Parathyroid adenoma (tissue), 2 donors: ENCODE measurements at regions not wholly inside any gene's neighbourhood (a gene's known extent, or its start where the extent isn't known, plus 50 kb on each side); places are given as distances from the start of the nearest gene placed in this dataset.

Source experiments
- H2AFZ ChIP-seq: fragments of 300-600 bp; sonication (generic); one replicate; pipeline ENCODE4 v1.7.0; 2017; ENCODE audit warnings: antibody characterized with exemption, mild to moderate bottlenecking
- H3K27ac ChIP-seq: fragments of 300-600 bp; sonication (generic); one replicate; pipeline ENCODE4 v1.7.0; 2017
- H3K27me3 ChIP-seq: fragments of 300-600 bp; sonication (generic); one replicate; pipeline ENCODE4 v1.7.0; 2017; ENCODE audit warnings: low read length; ENCODE audit not compliant: control insufficient read depth, insufficient read depth
- H3K36me3 ChIP-seq: fragments of 300-600 bp; sonication (generic); one replicate; pipeline ENCODE4 v1.7.0; 2017; ENCODE audit warnings: low read length; ENCODE audit not compliant: control insufficient read depth, insufficient read depth
- H3K4me1 ChIP-seq: fragments of 300-600 bp; sonication (generic); one replicate; pipeline ENCODE4 v1.7.0; 2017; ENCODE audit warnings: control low read depth
- H3K4me2 ChIP-seq: fragments of 300-600 bp; sonication (generic); one replicate; pipeline ENCODE4 v1.7.0; 2017; ENCODE audit warnings: low read length
- H3K4me3 ChIP-seq: fragments of 300-600 bp; sonication (generic); one replicate; pipeline ENCODE4 v1.7.0; 2017; ENCODE audit warnings: low read depth, low read length
- H3K79me2 ChIP-seq: fragments of 300-600 bp; sonication (generic); one replicate; pipeline ENCODE4 v1.7.0; 2017; ENCODE audit warnings: control low read depth
- H3K9ac ChIP-seq: fragments of 300-600 bp; sonication (generic); one replicate; pipeline ENCODE4 v1.7.0; 2017; ENCODE audit warnings: mild to moderate bottlenecking
- H3K9me3 ChIP-seq: fragments of 300-600 bp; sonication (generic); one replicate; pipeline ENCODE4 v1.7.0; 2017; ENCODE audit warnings: low read length; ENCODE audit not compliant: control insufficient read depth
- CTCF ChIP-seq: fragments of 300-600 bp; sonication (generic); IDR thresholded peaks from one replicate; pipeline ENCODE4 v1.7.0; 2017; ENCODE audit warnings: antibody characterized with exemption, mild to moderate bottlenecking
- donor health status: primary hyperparathyroidism.

- H2AFZ ChIP-seq: no peak overlapping the region
- no peak for TF ChIP-seq CTCF
- H3K27me3 ChIP-seq: no peaks in the 10 kb centered on the region
- no peak overlapping the region for H3K27ac ChIP-seq
- H3K9me3 ChIP-seq: no peaks in the 10 kb centered on the region
- no peak overlapping the region for H3K4me3 ChIP-seq
- no peaks in the 10 kb centered on the region for H3K36me3 ChIP-seq
- H3K4me1 ChIP-seq: peaks cover 3% of the 10 kb centered on the region
- H3K79me2 ChIP-seq: no peaks in the 10 kb centered on the region
- H3K4me2 ChIP-seq: no peak overlapping the region
- no peak overlapping the region for H3K9ac ChIP-seq
Observed at GRCh38 chr5:79878721-79879336, 112.2 kb downstream of the MTX3 start.

- TF ChIP-seq CTCF: no peak
- Histone ChIP-seq H3K9me3 (no peaks in the 10 kb centered on the region), H3K79me2 (no peaks in the 10 kb centered on the region), H3K4me2 (no peak overlapping the region), H3K4me1 (peaks cover 3% of the 10 kb centered on the region), H3K4me3 (no peak overlapping the region), H3K36me3 (no peaks in the 10 kb centered on the region), H3K9ac (no peak overlapping the region), H3K27me3 (no peaks in the 10 kb centered on the region), H3K27ac (no peak overlapping the region), H2AFZ (no peak overlapping the region)
Observed at GRCh38 chr5:79878136-79878679, 112.9 kb downstream of the MTX3 start.

GRCh38 chr5:79876456-79876855 lies 114.6 kb downstream of the MTX3 start:
- no peaks in the 10 kb centered on the region for H3K9me3 ChIP-seq
- no peak overlapping the region for H3K4me3 ChIP-seq
- H3K36me3 ChIP-seq: no peaks in the 10 kb centered on the region
- no peak for TF ChIP-seq CTCF
- no peak overlapping the region for H3K9ac ChIP-seq
- H3K4me1 ChIP-seq: peaks cover 3% of the 10 kb centered on the region
- H3K27me3 ChIP-seq: no peaks in the 10 kb centered on the region
- H2AFZ ChIP-seq: peak overlapping the region; percentile 38
- no peak overlapping the region for H3K4me2 ChIP-seq
- no peaks in the 10 kb centered on the region for H3K79me2 ChIP-seq
- no peak overlapping the region for H3K27ac ChIP-seq

- no peak overlapping the region for H3K4me2 ChIP-seq
- no peak overlapping the region for H3K27ac ChIP-seq
- no peaks in the 10 kb centered on the region for H3K27me3 ChIP-seq
- peaks cover 3% of the 10 kb centered on the region for H3K4me1 ChIP-seq
- H3K9ac ChIP-seq: no peak overlapping the region
- TF ChIP-seq CTCF: no peak
- H2AFZ ChIP-seq: no peak overlapping the region
- no peaks in the 10 kb centered on the region for H3K36me3 ChIP-seq
- H3K9me3 ChIP-seq: no peaks in the 10 kb centered on the region
- no peaks in the 10 kb centered on the region for H3K79me2 ChIP-seq
- H3K4me3 ChIP-seq: no peak overlapping the region
Observed at GRCh38 chr5:79875230-79875629, 115.8 kb downstream of the MTX3 start.

GRCh38 chr5:79873187-79873586 lies 117.9 kb downstream of the MTX3 start:
- Histone ChIP-seq H3K27me3 (no peaks in the 10 kb centered on the region), H3K9me3 (no peaks in the 10 kb centered on the region), H3K9ac (no peak overlapping the region), H3K4me2 (no peak overlapping the region), H3K79me2 (no peaks in the 10 kb centered on the region), H3K4me3 (no peak overlapping the region), H3K4me1 (peaks cover 3% of the 10 kb centered on the region), H3K36me3 (no peaks in the 10 kb centered on the region), H2AFZ (no peak overlapping the region), H3K27ac (no peak overlapping the region)
- TF ChIP-seq CTCF: no peak
